OCI-LY1 (cell line): ENCODE measurements at regions not wholly inside any gene's neighbourhood (a gene's known extent, or its start where the extent isn't known, plus 50 kb on each side); places are given as distances from the start of the nearest gene placed in this dataset.

Experiments
- EZH2 ChIP-seq: fragments of 200-600 bp; sonication (generic), shearing (Covaris generic); IDR thresholded peaks from 2 replicates; pipeline ENCODE4 v1.8.0; 2017; ENCODE audit warnings: borderline replicate concordance, mixed run types, mild to moderate bottlenecking, antibody characterized with exemption, low read length, moderate library complexity, mixed read lengths
- TF ChIP-seq, protein P1 (sequence below): fragments of 200-600 bp; sonication (generic), shearing (Covaris generic); IDR thresholded peaks from 2 replicates; pipeline ENCODE4 v1.5.1; 2017; ENCODE audit warnings: mild to moderate bottlenecking, antibody characterized with exemption, low read length, moderate library complexity, mixed read lengths

DNA sequence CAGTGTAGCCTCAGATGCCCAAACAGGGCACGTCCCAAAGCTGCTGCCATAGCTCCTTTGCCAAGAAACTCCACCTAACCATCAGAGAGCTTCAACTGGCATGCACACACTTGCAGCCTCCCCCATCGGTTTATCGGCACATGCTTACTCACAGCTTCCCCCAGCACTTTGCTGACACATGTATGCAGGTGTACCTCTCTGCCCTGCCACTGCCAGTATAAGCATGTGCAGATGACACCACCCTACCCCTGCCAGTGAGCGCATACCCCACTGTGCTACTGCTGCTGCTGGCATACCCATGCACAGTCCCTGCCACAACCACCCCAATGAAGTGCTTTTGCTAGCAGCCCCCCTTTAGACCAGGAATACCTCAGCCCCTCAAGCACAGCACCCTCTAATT, 1231.0 kb downstream of the DSC3 start:
- TF ChIP-seq, protein P1, sequence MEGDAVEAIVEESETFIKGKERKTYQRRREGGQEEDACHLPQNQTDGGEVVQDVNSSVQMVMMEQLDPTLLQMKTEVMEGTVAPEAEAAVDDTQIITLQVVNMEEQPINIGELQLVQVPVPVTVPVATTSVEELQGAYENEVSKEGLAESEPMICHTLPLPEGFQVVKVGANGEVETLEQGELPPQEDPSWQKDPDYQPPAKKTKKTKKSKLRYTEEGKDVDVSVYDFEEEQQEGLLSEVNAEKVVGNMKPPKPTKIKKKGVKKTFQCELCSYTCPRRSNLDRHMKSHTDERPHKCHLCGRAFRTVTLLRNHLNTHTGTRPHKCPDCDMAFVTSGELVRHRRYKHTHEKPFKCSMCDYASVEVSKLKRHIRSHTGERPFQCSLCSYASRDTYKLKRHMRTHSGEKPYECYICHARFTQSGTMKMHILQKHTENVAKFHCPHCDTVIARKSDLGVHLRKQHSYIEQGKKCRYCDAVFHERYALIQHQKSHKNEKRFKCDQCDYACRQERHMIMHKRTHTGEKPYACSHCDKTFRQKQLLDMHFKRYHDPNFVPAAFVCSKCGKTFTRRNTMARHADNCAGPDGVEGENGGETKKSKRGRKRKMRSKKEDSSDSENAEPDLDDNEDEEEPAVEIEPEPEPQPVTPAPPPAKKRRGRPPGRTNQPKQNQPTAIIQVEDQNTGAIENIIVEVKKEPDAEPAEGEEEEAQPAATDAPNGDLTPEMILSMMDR, result no peak
- no peak for TF ChIP-seq EZH2
